NCI-H526 treated with DMSO at 0.1 percent for 48 hours (cell line): ENCODE measurements at regions not wholly inside any gene's neighbourhood (a gene's known extent, or its start where the extent isn't known, plus 50 kb on each side); places are given as distances from the start of the nearest gene placed in this dataset.

Experiments used
- DNase-seq: peaks from one replicate; lab custom pipeline; 2025; lab: John Stamatoyannopoulos, UW

- DNase-seq, result no peak
Observed at GRCh38 chr6:140062043-140063020, 687.9 kb upstream of the CITED2 start.

- DNase-seq, result no peak
Observed at GRCh38 chr6:140061110-140062042, 686.9 kb upstream of the CITED2 start.

GRCh38 chr6:140059947-140060346 lies 685.5 kb upstream of the CITED2 start:
- DNase-seq, result no peak

- no peak for DNase-seq
Observed at GRCh38 chr6:140058863-140059262, 684.4 kb upstream of the CITED2 start.

- no peak for DNase-seq
Observed at GRCh38 chr6:140052736-140053729, 678.6 kb upstream of the CITED2 start.

- DNase-seq, result peak; percentile 12
Observed at GRCh38 chr6:140051521-140052512, 677.4 kb upstream of the CITED2 start.

GRCh38 chr6:140050101-140050995 lies 675.9 kb upstream of the CITED2 start:
- no peak for DNase-seq

- DNase-seq, result no peak
Observed at GRCh38 chr6:140049251-140049650, 674.8 kb upstream of the CITED2 start.

GRCh38 chr6:140048202-140048790 lies 673.8 kb upstream of the CITED2 start:
- DNase-seq, result no peak

GRCh38 chr6:140047321-140047720 lies 672.9 kb upstream of the CITED2 start:
- no peak for DNase-seq

- DNase-seq, result no peak
Observed at GRCh38 chr6:140046016-140046632, 671.7 kb upstream of the CITED2 start.

GRCh38 chr6:140045116-140045515 lies 670.7 kb upstream of the CITED2 start:
- no peak for DNase-seq

- no peak for DNase-seq
Observed at GRCh38 chr6:140044626-140045025, 670.2 kb upstream of the CITED2 start.

- DNase-seq, result no peak
Observed at GRCh38 chr6:140043762-140044378, 669.4 kb upstream of the CITED2 start.

- DNase-seq, result no peak
Observed at GRCh38 chr6:140043357-140043756, 668.9 kb upstream of the CITED2 start.

GRCh38 chr6:140041571-140042332 lies 667.3 kb upstream of the CITED2 start:
- DNase-seq, result no peak

- DNase-seq, result no peak
Observed at GRCh38 chr6:140041056-140041455, 666.6 kb upstream of the CITED2 start.
